ENCODE measurements at regions not wholly inside any gene's neighbourhood (a gene's known extent, or its start where the extent isn't known, plus 50 kb on each side); places are given as distances from the start of the nearest gene placed in this dataset.
"Not testable (repeated sequence)": the region's sequence is repeated elsewhere in the genome, so short reads cannot be mapped to it uniquely, and the experiment has no call there.

DNA sequence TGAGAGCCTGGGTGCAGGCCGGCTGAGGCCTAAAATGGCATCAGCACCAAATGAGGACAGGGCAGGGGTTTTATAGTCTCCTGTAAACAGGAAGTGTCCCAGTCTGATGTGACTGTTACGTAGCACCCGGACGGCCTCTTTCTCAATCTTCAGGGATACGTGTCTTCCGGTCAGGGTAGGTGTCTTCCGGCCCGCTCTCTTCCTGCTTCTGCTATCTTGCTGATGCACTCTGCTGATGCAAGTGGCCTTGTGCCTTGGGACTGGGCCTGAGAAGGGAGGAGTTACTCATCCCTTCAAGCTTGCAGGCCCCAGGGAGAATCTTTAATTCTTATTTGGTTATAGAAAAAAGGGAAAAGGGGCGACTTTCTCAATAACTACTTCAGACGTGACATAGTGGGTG is 172.1 kb upstream of the STK26 start:
- not testable (repeated sequence) for H3K27me3 Mint-ChIP-seq; DNase-seq; ATAC-seq (ENCODE audit: low read depth in 2 of 2); H3K27ac Mint-ChIP-seq; H3K27me3 ChIP-seq (ENCODE audit: control insufficient read depth, insufficient read depth, low read length); H3K9me3 ChIP-seq (ENCODE audit: control insufficient read depth in 2 of 2, low read length in 2 of 2); H3K9me3 Mint-ChIP-seq; H3K27ac ChIP-seq (ENCODE audit: insufficient read depth, low read length, poor library complexity, severe bottlenecking); H3K4me3 Mint-ChIP-seq; H3K36me3 ChIP-seq (ENCODE audit: control insufficient read depth, insufficient read depth, low read length); H3K4me1 ChIP-seq (ENCODE audit: control insufficient read depth, insufficient read depth, low read length, poor library complexity, severe bottlenecking); H3K4me3 ChIP-seq (ENCODE audit: low read depth, low read length); H3K36me3 Mint-ChIP-seq; H3K4me1 Mint-ChIP-seq

DNA sequence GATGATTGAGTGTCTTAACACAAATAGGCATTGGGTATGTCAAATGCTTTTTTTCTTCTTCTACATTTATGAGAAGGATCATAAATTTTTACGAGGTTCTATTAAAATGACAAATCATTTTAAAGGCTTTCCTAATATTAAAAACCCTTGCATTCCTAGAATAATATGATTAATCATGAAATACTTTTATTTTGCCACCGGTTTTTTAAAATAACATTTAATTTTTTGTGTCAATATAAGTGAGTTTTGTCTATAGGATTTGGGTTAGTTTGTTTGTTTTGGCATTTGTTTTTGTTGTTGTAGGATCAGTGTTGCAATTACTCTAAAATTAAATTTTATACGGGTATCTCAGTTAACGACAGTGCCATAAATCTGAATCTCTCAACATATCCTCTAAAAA is 169.7 kb upstream of the STK26 start:
- DNase-seq (no peak), ATAC-seq (ENCODE audit: low read depth in 2 of 2) (no peak)
- Mint-ChIP-seq H3K9me3 (no peaks in the 10 kb centered on the region), H3K27me3 (no peaks in the 10 kb centered on the region), H3K36me3 (no peaks in the 10 kb centered on the region), H3K4me1 (no peaks in the 10 kb centered on the region), H3K27ac (no peak overlapping the region), H3K4me3 (no peak overlapping the region)
- no peak overlapping the region for H3K4me3 ChIP-seq (ENCODE audit: low read depth, low read length)
- H3K4me1 ChIP-seq (ENCODE audit: control insufficient read depth, insufficient read depth, low read length, poor library complexity, severe bottlenecking) = no peaks in the 10 kb centered on the region
- no peaks in the 10 kb centered on the region for H3K9me3 ChIP-seq (ENCODE audit: control insufficient read depth in 2 of 2, low read length in 2 of 2)
- no peaks in the 10 kb centered on the region for H3K27me3 ChIP-seq (ENCODE audit: control insufficient read depth, insufficient read depth, low read length)
- no peak overlapping the region for H3K27ac ChIP-seq (ENCODE audit: insufficient read depth, low read length, poor library complexity, severe bottlenecking)
- no peaks in the 10 kb centered on the region for H3K36me3 ChIP-seq (ENCODE audit: control insufficient read depth, insufficient read depth, low read length)

DNA sequence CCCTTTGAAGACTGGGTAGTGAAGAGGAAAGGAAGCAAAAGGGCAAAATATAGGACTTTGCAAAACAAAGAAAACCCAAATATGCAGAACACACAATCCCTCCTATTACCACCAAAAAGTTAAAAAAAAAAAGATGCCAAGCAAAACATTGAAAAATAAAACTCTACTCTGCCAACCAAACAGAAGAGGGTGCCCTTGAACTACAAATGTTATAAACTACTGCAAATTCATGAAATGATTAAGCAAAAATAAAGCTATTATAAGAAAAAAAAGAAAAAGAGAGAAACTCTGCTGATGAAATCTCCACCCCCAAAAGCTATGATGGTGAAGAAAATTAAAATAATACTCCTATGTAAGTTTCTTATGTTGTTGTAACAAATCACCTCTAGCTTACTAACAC is 168.5 kb upstream of the STK26 start:
- no peak for ATAC-seq (ENCODE audit: low read depth in 2 of 2)
- Histone ChIP-seq H3K9me3 (ENCODE audit: control insufficient read depth in 2 of 2, low read length in 2 of 2) (no peaks in the 10 kb centered on the region), H3K4me1 (ENCODE audit: control insufficient read depth, insufficient read depth, low read length, poor library complexity, severe bottlenecking) (no peaks in the 10 kb centered on the region), H3K27me3 (ENCODE audit: control insufficient read depth, insufficient read depth, low read length) (no peaks in the 10 kb centered on the region), H3K27ac (ENCODE audit: insufficient read depth, low read length, poor library complexity, severe bottlenecking) (no peak overlapping the region), H3K4me3 (ENCODE audit: low read depth, low read length) (no peak overlapping the region), H3K36me3 (ENCODE audit: control insufficient read depth, insufficient read depth, low read length) (no peaks in the 10 kb centered on the region)
- Mint-ChIP-seq H3K9me3 (no peaks in the 10 kb centered on the region), H3K4me1 (no peaks in the 10 kb centered on the region), H3K27ac (no peak overlapping the region), H3K4me3 (no peak overlapping the region), H3K36me3 (no peaks in the 10 kb centered on the region), H3K27me3 (no peaks in the 10 kb centered on the region)
- DNase-seq = peak in 2 of 3 donors; percentile 22 to 25

DNA sequence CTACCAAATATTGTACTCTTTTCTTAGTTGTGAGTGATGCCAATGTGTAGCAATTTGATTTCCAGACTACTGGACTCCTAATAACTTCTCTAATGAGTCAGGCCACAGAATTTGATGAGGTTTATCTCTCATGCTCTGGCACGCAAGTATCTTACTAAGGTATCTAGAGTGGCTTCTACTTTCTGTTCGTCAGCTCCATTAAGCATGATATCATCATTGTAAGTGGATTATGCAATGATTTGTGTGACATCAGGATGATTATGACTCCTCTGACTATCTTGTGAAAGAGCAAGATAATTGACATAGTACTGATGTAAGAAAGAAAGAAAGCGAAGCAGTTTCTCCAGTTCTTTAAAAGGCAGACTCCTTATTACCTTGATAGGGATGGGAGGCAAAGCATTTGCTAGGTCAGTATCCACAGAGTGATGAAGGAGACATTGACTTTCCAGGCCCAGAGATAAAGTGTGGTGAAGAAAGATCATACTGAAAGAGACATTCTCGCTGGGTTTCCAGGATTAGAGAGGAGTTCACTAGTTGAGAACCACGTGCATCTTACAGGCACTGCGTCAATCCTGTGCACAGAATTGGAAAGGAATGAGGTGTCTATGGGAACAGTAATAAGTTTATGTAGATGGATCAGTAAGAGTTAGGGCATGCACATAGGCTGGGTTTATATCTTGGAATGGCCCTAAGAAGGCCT is 161.9 kb upstream of the STK26 start:
- no peaks in the 10 kb centered on the region for H3K36me3 ChIP-seq (ENCODE audit: control insufficient read depth, insufficient read depth, low read length)
- Mint-ChIP-seq H3K9me3 (no peaks in the 10 kb centered on the region), H3K27me3 (no peaks in the 10 kb centered on the region), H3K4me1 (no peaks in the 10 kb centered on the region), H3K4me3 (no peak overlapping the region), H3K36me3 (no peaks in the 10 kb centered on the region), H3K27ac (no peak overlapping the region)
- ATAC-seq (ENCODE audit: low read depth in 2 of 2) (no peak), DNase-seq (no peak)
- H3K9me3 ChIP-seq (ENCODE audit: control insufficient read depth in 2 of 2, low read length in 2 of 2) = no peaks in the 10 kb centered on the region
- H3K27ac ChIP-seq (ENCODE audit: insufficient read depth, low read length, poor library complexity, severe bottlenecking) = no peak overlapping the region
- H3K27me3 ChIP-seq (ENCODE audit: control insufficient read depth, insufficient read depth, low read length) = no peaks in the 10 kb centered on the region
- no peak overlapping the region for H3K4me3 ChIP-seq (ENCODE audit: low read depth, low read length)
- no peaks in the 10 kb centered on the region for H3K4me1 ChIP-seq (ENCODE audit: control insufficient read depth, insufficient read depth, low read length, poor library complexity, severe bottlenecking)

DNA sequence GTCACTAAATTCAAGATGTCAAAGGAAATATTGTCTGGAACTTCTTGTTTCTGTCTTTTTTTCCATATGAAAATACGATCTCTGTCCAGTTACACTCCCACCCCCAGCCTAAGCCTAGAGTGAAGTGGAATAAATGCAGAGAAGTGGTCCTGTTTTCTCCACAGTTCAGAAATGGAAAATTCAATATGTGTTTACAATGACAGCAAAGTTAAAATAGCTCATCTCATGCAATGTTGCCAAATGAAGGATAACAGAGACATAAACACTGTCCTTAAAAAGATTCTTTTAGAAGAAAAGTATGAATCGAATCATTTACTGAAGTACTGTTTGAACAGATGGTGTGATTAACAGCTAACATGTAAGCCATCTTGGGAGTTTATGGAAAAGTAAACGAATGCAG is 160.8 kb upstream of the STK26 start:
- Mint-ChIP-seq H3K4me3 (no peak overlapping the region), H3K36me3 (no peaks in the 10 kb centered on the region), H3K4me1 (no peaks in the 10 kb centered on the region), H3K9me3 (no peaks in the 10 kb centered on the region), H3K27ac (no peak overlapping the region), H3K27me3 (no peaks in the 10 kb centered on the region)
- Histone ChIP-seq H3K4me1 (ENCODE audit: control insufficient read depth, insufficient read depth, low read length, poor library complexity, severe bottlenecking) (no peaks in the 10 kb centered on the region), H3K36me3 (ENCODE audit: control insufficient read depth, insufficient read depth, low read length) (no peaks in the 10 kb centered on the region), H3K27me3 (ENCODE audit: control insufficient read depth, insufficient read depth, low read length) (no peaks in the 10 kb centered on the region), H3K9me3 (ENCODE audit: control insufficient read depth in 2 of 2, low read length in 2 of 2) (no peaks in the 10 kb centered on the region), H3K27ac (ENCODE audit: insufficient read depth, low read length, poor library complexity, severe bottlenecking) (no peak overlapping the region), H3K4me3 (ENCODE audit: low read depth, low read length) (no peak overlapping the region)
- ATAC-seq (ENCODE audit: low read depth in 2 of 2) (no peak), DNase-seq (no peak)

DNA sequence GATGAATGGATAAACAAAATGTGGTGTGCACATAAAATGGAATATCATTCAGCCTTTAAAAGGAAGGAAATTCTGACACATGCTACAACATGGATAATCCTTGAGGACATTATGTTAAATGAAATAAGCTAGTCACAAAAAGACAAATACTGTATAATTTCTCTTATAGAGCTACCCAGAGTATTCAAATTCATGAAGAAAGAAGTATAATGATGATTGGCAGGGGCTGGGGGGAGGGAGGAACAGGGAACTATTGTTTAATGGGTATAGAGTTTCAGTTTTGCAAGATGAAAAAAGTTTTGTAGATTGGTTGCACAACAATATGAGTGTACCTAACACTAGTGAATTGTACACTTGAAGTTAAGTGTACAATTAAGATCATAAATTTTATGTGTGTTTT is 153.9 kb upstream of the STK26 start:
- H3K4me3 Mint-ChIP-seq = no peak overlapping the region
- DNase-seq (no peak), ATAC-seq (ENCODE audit: low read depth in 2 of 2) (no peak)
- Histone ChIP-seq H3K27ac (ENCODE audit: insufficient read depth, low read length, poor library complexity, severe bottlenecking) (no peak overlapping the region), H3K4me1 (ENCODE audit: control insufficient read depth, insufficient read depth, low read length, poor library complexity, severe bottlenecking) (no peaks in the 10 kb centered on the region), H3K27me3 (ENCODE audit: control insufficient read depth, insufficient read depth, low read length) (no peaks in the 10 kb centered on the region), H3K36me3 (ENCODE audit: control insufficient read depth, insufficient read depth, low read length) (no peaks in the 10 kb centered on the region), H3K4me3 (ENCODE audit: low read depth, low read length) (no peak overlapping the region), H3K9me3 (ENCODE audit: control insufficient read depth in 2 of 2, low read length in 2 of 2) (no peaks in the 10 kb centered on the region)
- H3K36me3 Mint-ChIP-seq = no peaks in the 10 kb centered on the region
- no peaks in the 10 kb centered on the region for H3K27me3 Mint-ChIP-seq
- H3K27ac Mint-ChIP-seq = no peak overlapping the region
- no peaks in the 10 kb centered on the region for H3K4me1 Mint-ChIP-seq
- no peaks in the 10 kb centered on the region for H3K9me3 Mint-ChIP-seq

DNA sequence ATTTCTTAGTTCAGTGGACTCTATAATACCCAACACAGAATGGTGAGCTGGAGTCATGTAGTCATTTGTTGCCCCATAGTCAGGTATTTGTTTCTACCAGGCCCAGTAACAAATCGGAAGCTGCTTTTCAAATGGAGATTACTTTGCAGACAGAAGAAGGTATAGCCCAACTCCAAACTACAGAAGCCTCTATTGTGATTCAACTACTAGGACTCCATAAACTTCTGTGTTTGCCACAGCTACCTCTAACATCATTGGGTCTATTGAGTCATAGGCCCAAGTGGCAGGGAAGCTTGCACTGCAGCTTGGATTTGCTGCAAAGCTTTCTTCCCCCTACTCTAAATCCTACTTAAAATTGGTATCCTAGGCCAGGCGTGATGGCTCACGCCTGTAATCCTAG is 148.8 kb upstream of the STK26 start:
- Mint-ChIP-seq H3K4me1 (no peaks in the 10 kb centered on the region), H3K36me3 (no peaks in the 10 kb centered on the region), H3K27me3 (peaks cover 6% of the 10 kb centered on the region), H3K9me3 (no peaks in the 10 kb centered on the region), H3K4me3 (no peak overlapping the region), H3K27ac (no peak overlapping the region)
- no peaks in the 10 kb centered on the region for H3K9me3 ChIP-seq (ENCODE audit: control insufficient read depth in 2 of 2, low read length in 2 of 2)
- no peak overlapping the region for H3K27ac ChIP-seq (ENCODE audit: insufficient read depth, low read length, poor library complexity, severe bottlenecking)
- no peaks in the 10 kb centered on the region for H3K36me3 ChIP-seq (ENCODE audit: control insufficient read depth, insufficient read depth, low read length)
- H3K4me3 ChIP-seq (ENCODE audit: low read depth, low read length) = no peak overlapping the region
- DNase-seq (no peak), ATAC-seq (ENCODE audit: low read depth in 2 of 2) (no peak)
- H3K4me1 ChIP-seq (ENCODE audit: control insufficient read depth, insufficient read depth, low read length, poor library complexity, severe bottlenecking) = no peaks in the 10 kb centered on the region
- H3K27me3 ChIP-seq (ENCODE audit: control insufficient read depth, insufficient read depth, low read length) = no peaks in the 10 kb centered on the region

DNA sequence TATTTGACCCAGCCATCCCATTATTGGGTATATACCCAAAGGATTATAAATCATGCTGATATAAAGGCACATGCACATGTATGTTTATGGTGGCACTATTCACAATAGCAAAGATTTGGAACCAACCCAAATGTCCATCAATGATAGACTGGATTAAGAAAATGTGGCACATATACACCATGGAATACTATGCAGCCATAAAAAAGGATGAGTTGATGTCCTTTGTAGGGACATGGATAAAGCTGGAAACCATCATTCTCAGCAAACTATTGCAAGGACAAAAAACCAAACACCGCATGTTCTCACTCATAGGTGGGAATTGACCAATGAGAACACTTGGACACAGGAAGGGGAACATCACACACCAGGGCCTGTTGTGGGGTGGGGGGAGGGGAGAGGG is 147.3 kb upstream of the STK26 start:
- H3K4me1 ChIP-seq (ENCODE audit: control insufficient read depth, insufficient read depth, low read length, poor library complexity, severe bottlenecking); H3K4me1 Mint-ChIP-seq; H3K9me3 ChIP-seq (ENCODE audit: control insufficient read depth in 2 of 2, low read length in 2 of 2); H3K4me3 ChIP-seq (ENCODE audit: low read depth, low read length); H3K4me3 Mint-ChIP-seq; ATAC-seq (ENCODE audit: low read depth in 2 of 2); H3K36me3 Mint-ChIP-seq; H3K27ac Mint-ChIP-seq; H3K27ac ChIP-seq (ENCODE audit: insufficient read depth, low read length, poor library complexity, severe bottlenecking); H3K36me3 ChIP-seq (ENCODE audit: control insufficient read depth, insufficient read depth, low read length); H3K27me3 Mint-ChIP-seq; DNase-seq; H3K27me3 ChIP-seq (ENCODE audit: control insufficient read depth, insufficient read depth, low read length); H3K9me3 Mint-ChIP-seq: not testable (repeated sequence)

All from CD4-positive, CD25-positive, alpha-beta regulatory T cell (primary cell).